ENCODE measurements at regions not wholly inside any gene's neighbourhood (a gene's known extent, or its start where the extent isn't known, plus 50 kb on each side); places are given as distances from the start of the nearest gene placed in this dataset.
"Not testable (repeated sequence)": the region's sequence is repeated elsewhere in the genome, so short reads cannot be mapped to it uniquely, and the experiment has no call there.

DNA sequence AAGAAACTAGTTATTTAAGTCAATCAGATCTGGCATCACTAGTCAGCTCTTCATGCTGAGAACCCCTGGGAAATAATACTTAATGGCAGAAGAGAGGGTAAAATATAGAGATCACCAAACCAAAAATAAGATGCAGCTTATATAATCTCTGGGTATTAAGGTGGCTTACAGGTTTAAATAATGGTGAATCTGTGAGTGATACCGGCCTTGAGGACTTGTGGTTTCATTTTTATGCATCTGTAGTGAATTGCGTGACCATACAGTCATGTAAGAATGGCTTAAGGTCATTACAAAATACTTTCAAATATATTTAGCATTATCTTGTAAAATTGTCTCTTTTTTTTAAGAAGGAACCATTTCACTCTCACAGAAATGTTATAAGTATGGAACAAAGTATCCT, 1192.2 kb downstream of the RPIA start:
- TF ChIP-seq, protein P1, sequence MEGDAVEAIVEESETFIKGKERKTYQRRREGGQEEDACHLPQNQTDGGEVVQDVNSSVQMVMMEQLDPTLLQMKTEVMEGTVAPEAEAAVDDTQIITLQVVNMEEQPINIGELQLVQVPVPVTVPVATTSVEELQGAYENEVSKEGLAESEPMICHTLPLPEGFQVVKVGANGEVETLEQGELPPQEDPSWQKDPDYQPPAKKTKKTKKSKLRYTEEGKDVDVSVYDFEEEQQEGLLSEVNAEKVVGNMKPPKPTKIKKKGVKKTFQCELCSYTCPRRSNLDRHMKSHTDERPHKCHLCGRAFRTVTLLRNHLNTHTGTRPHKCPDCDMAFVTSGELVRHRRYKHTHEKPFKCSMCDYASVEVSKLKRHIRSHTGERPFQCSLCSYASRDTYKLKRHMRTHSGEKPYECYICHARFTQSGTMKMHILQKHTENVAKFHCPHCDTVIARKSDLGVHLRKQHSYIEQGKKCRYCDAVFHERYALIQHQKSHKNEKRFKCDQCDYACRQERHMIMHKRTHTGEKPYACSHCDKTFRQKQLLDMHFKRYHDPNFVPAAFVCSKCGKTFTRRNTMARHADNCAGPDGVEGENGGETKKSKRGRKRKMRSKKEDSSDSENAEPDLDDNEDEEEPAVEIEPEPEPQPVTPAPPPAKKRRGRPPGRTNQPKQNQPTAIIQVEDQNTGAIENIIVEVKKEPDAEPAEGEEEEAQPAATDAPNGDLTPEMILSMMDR (IDR thresholded peaks at IDR 0.05; ENCODE audit: low read length), result not testable (repeated sequence)
- not testable (repeated sequence) for TF ChIP-seq EZH2 (IDR thresholded peaks at IDR 0.05; ENCODE audit: borderline replicate concordance, low read length)
